ENCODE measurements at regions not wholly inside any gene's neighbourhood (a gene's known extent, or its start where the extent isn't known, plus 50 kb on each side); places are given as distances from the start of the nearest gene placed in this dataset.

- Histone ChIP-seq H3K79me2 (ENCODE audit: insufficient read depth, low read length) (no peaks in the 10 kb centered on the region), H3K36me3 (replicated peaks in 1 of 2; ENCODE audit: control insufficient read depth in 1 of 2, insufficient read depth in 2 of 2, low read length in 2 of 2) (no peaks in the 10 kb centered on the region), H3K4me1 (ENCODE audit: control insufficient read depth in 1 of 2, insufficient read depth in 2 of 2, low read length in 2 of 2) (peaks cover 20 to 23% of the 10 kb centered on the region in 2 donors), H3K27me3 (ENCODE audit: control insufficient read depth in 2 of 2, insufficient read depth in 2 of 2, low read length in 2 of 2) (no peaks in the 10 kb centered on the region), H3K4me3 (replicated peaks in 1 of 3; ENCODE audit: low read depth in 2 of 3, low read length in 3 of 3) (no peak overlapping the region), H3K9ac (ENCODE audit: insufficient read depth, low read length, poor library complexity, severe bottlenecking) (no peak overlapping the region), H2AFZ (ENCODE audit: insufficient read depth, low read depth, low read length, poor library complexity, severe bottlenecking) (no peak overlapping the region), H3K27ac (ENCODE audit: low read depth in 1 of 2, low read length in 2 of 2) (no peak overlapping the region), H4K20me1 (ENCODE audit: insufficient read depth, low read length) (no peaks in the 10 kb centered on the region), H3K4me2 (replicated peaks; ENCODE audit: extremely low read depth, low read length, poor library complexity, severe bottlenecking) (no peak overlapping the region), H3K9me3 (replicated peaks in 1 of 2; ENCODE audit: control insufficient read depth in 1 of 2, insufficient read depth in 1 of 2, low read length in 2 of 2) (peaks cover 20 to 21% of the 10 kb centered on the region in 2 donors)
- intact Hi-C loops (cut with micrococcal nuclease) = no loop called here
- Mint-ChIP-seq H3K36me3 (peaks cover 0 to 12% of the 10 kb centered on the region in 2 donors), H3K9me3 (peaks cover 19 to 28% (median 21%) of the 10 kb centered on the region in 7 donors), H3K4me3 (no peak overlapping the region), H3K4me1 (peaks cover 21% of the 10 kb centered on the region), H3K27ac (peak overlapping the region in 1 of 7 donors; percentile 48), H3K27me3 (ENCODE audit: low read depth in 3 of 3) (peaks cover 0 to 2% (median 2%) of the 10 kb centered on the region in 3 donors)
- DNase-seq = no peak
- TF ChIP-seq, protein P1, sequence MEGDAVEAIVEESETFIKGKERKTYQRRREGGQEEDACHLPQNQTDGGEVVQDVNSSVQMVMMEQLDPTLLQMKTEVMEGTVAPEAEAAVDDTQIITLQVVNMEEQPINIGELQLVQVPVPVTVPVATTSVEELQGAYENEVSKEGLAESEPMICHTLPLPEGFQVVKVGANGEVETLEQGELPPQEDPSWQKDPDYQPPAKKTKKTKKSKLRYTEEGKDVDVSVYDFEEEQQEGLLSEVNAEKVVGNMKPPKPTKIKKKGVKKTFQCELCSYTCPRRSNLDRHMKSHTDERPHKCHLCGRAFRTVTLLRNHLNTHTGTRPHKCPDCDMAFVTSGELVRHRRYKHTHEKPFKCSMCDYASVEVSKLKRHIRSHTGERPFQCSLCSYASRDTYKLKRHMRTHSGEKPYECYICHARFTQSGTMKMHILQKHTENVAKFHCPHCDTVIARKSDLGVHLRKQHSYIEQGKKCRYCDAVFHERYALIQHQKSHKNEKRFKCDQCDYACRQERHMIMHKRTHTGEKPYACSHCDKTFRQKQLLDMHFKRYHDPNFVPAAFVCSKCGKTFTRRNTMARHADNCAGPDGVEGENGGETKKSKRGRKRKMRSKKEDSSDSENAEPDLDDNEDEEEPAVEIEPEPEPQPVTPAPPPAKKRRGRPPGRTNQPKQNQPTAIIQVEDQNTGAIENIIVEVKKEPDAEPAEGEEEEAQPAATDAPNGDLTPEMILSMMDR (IDR thresholded peaks at IDR 0.05) = no peak
- 82% methylated on average over 6 of the region's 6 CpGs for WGBS (ENCODE audit: insufficient coverage)
These were observed 107.7 kb downstream of the ADSS2 start for GRCh38 chr1:244344001-244344400.

- Mint-ChIP-seq H3K36me3 (peaks cover 0 to 12% of the 10 kb centered on the region in 2 donors), H3K9me3 (peaks cover 19 to 29% (median 21%) of the 10 kb centered on the region in 7 donors), H3K27ac (no peak overlapping the region), H3K4me1 (peaks cover 31% of the 10 kb centered on the region), H3K4me3 (no peak overlapping the region), H3K27me3 (ENCODE audit: low read depth in 3 of 3) (peaks cover 0 to 3% (median 2%) of the 10 kb centered on the region in 3 donors)
- TF ChIP-seq, protein P1 (IDR thresholded peaks at IDR 0.05) = no peak
- Histone ChIP-seq H3K9ac (ENCODE audit: insufficient read depth, low read length, poor library complexity, severe bottlenecking) (no peak overlapping the region), H3K27ac (ENCODE audit: low read depth in 1 of 2, low read length in 2 of 2) (no peak overlapping the region), H3K36me3 (replicated peaks in 1 of 2; ENCODE audit: control insufficient read depth in 1 of 2, insufficient read depth in 2 of 2, low read length in 2 of 2) (no peaks in the 10 kb centered on the region), H3K4me2 (replicated peaks; ENCODE audit: extremely low read depth, low read length, poor library complexity, severe bottlenecking) (no peak overlapping the region), H2AFZ (ENCODE audit: insufficient read depth, low read depth, low read length, poor library complexity, severe bottlenecking) (no peak overlapping the region), H4K20me1 (ENCODE audit: insufficient read depth, low read length) (no peaks in the 10 kb centered on the region), H3K4me3 (replicated peaks in 1 of 3; ENCODE audit: low read depth in 2 of 3, low read length in 3 of 3) (no peak overlapping the region), H3K27me3 (ENCODE audit: control insufficient read depth in 2 of 2, insufficient read depth in 2 of 2, low read length in 2 of 2) (no peaks in the 10 kb centered on the region), H3K79me2 (ENCODE audit: insufficient read depth, low read length) (no peaks in the 10 kb centered on the region), H3K9me3 (replicated peaks in 1 of 2; ENCODE audit: control insufficient read depth in 1 of 2, insufficient read depth in 1 of 2, low read length in 2 of 2) (peaks cover 20 to 21% of the 10 kb centered on the region in 2 donors), H3K4me1 (ENCODE audit: control insufficient read depth in 1 of 2, insufficient read depth in 2 of 2, low read length in 2 of 2) (peaks cover 27 to 31% of the 10 kb centered on the region in 2 donors)
- no peak for DNase-seq
- 98% methylated on average over 4 of the region's 6 CpGs for WGBS (ENCODE audit: insufficient coverage)
- intact Hi-C loops (cut with micrococcal nuclease) = no loop called here
These were observed 104.6 kb downstream of the ADSS2 start for GRCh38 chr1:244346972-244347618.

All from CD14-positive monocyte (primary cell).